GM18867 (cell line): ENCODE measurements at regions not wholly inside any gene's neighbourhood (a gene's known extent, or its start where the extent isn't known, plus 50 kb on each side); places are given as distances from the start of the nearest gene placed in this dataset.

Source experiments
- ATAC-seq: cut with Tn5 transposase; IDR thresholded peaks from one replicate; pipeline ENCODE4 v1.9.1; 2021; ENCODE audit warnings: mild to moderate bottlenecking, moderate library complexity; ENCODE audit not compliant: unreplicated experiment

DNA sequence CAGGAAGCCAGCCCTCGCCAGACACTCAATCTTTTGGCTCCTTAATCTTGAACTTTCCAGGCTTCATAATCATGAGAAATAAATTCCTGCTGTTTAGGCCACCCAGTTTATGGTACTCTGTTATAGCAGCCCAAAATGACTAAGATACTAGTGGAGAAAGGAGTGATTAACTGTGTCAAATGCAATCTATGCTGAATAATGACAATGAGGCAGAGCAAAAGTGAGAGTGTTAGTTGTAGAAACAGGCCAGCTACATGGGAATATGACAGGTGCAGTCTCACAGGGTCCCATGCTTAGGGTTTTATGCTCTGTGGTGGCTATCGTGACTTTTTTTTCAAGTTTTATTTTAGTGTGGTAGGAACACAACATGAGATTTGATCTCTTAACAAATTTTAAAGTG is 888.8 kb downstream of the TTLL7 start:
- ATAC-seq: no peak

DNA sequence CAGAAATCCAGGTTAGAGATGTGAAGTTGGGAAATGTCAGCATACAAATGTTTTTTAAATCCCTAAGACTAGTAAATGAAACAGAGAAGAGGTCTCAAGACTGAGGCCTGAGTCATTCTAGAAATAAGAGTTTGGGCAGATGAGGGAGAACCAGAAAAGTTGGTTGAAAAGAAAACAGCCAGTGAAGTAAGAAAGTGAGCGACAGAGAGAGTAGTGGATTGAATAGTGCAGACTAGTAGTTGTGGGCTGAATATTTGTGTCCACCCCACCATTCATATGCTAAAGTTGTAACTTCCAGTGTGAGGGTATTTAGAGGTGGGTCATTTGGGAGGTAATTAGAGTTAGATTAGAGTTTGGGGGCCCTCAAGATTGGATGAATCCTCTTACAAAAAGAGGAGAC is 889.2 kb downstream of the TTLL7 start:
- ATAC-seq: no peak

DNA sequence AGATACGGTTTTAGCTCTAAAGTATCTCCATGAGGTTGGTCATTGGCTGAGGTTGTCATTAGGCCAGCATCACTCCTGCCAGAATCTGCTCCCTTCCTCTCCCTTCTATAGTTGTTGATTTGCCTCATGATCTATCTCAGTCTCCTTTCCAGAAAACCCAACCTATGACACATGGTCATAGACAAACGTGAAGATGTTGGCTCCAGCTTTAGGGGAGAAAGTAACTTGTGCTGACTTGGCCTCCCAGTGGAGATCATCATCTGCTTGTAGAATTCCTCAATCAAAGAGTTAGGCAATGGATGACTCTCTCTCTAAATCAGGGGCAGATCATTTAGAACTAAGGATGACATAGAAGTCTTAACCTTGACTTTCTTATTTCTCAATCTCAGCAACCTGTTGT is 894.4 kb downstream of the TTLL7 start:
- ATAC-seq: no peak

DNA sequence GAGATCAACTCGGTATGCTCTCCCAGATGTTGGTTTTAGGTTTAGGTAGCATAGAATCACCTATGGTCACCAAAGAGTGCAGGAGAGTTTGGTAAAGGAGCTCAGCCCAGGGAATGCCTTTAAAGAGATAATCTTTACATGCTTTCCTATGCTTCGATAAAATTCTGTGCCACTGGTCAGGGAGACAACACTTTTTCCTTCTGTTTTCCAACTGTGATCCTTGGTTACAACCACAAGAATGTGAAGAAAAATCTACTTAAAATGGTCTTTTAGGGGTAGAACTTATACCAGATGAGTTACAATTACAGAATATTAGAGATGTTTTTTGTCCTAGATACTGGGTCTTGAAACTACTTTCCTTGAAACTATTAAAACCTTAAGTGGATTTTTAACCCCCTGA is 895.6 kb downstream of the TTLL7 start:
- no peak for ATAC-seq

DNA sequence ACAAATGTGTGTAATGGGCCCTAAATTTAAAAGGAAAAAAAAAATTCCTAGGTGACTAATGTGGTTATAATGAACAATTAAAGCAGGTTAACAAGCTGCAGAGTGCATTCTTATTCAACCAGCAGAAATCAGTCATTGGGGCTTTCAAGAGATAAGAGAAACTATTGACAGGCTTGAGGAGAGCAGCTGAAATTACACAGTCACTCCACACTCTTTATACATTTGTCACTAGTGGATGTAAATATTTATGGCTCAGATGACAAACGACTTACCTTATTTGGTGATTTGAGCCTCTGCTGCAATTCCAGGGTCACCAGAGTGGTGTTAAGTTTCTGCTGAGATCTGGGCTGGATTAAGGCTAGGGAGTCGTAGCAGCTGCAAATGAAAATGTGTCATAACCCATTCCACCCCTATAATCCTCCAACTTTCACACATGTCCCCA is 896.3 kb downstream of the TTLL7 start:
- ATAC-seq: no peak

DNA sequence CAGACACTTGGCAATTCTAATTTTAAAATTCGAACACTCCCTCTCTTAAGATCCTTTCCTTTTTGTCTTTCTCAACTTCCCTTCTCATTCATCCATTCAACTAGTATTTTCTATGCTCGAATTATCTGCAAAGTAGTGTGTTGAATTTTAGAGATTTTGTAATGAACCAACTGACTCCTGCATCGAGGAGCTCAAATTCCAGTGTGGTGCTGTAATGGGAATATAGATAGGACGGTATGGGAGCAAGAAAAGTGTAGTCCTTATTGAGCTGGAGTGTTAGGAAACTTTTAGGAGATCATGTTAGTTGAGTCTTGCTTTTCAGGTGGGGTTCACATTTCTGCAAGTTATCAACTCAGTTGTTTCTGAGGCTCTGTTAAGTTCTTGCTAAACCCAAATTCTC is 897.5 kb downstream of the TTLL7 start:
- no peak for ATAC-seq

DNA sequence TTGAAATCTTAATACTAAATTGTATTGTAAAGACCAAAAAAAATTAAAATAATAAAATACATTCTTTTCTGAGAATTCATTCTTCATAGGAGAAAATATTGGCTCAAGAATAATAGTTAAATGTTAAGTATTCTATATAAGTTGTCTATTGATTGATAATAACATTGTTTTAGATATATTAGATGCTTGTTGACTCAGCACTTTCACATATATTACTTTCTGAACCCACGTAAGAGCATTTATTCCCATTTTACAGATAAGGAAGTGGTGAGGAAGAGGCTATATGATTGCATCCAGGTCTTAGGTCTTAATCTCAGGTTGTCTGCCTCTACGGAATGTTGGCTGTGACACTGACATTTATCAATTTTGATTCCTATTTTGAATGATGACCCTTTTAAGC is 898.8 kb downstream of the TTLL7 start:
- no peak for ATAC-seq

DNA sequence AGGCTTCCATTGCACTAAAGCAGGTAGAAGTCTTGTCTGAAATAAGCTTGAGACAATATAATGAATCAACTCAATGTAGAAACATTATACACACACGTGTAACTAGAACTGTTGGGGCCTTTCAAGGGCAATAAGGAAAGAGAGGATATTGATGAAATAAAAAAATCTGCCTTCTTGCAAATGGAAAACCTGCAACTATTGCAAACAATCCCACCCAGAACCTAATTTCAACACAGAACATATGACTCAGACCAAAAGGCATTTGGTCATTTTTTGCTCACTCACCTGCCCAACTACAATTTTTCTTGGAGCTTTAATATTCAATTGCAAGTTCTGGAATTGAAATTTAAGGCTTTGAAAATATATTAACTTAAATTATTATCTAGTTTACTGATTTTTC is 900.1 kb downstream of the TTLL7 start:
- no peak for ATAC-seq

DNA sequence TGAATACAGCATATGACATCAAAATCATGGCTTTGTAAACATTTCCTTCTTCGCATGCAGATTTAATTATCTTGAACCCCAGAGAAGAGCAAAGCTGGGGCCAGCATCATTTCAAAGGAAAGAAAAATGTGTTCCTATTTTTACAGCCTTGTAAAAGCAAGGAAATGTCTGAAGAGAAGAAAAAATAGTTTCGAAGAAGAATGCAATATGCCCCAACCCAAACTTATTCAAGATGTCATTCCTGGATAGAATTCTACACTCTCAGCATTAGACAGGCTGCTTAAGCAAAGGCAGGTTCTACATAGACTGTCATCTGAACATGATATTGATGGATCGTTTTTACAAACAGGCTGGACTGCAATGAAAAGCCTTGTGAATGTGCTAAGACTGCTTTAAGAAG is 900.8 kb downstream of the TTLL7 start:
- ATAC-seq: no peak

DNA sequence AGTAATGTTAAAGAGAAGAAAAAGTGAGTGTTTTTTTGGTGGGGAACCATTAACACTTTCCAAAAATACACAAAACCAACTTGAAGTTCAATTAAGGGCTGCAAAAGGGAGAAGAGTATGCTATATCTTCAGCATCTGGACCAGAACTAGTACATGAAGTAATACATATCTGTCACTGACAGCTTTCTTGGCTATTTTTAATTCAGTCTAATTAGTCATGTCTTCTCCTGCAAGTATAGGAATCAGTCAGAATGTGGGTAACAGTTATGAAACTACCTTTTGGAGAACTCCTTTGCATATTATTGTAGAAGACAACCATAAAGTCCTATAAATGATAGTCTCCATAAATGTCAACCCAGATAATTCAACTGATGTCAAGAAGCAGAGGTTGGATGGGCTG is 901.2 kb downstream of the TTLL7 start:
- no peak for ATAC-seq

DNA sequence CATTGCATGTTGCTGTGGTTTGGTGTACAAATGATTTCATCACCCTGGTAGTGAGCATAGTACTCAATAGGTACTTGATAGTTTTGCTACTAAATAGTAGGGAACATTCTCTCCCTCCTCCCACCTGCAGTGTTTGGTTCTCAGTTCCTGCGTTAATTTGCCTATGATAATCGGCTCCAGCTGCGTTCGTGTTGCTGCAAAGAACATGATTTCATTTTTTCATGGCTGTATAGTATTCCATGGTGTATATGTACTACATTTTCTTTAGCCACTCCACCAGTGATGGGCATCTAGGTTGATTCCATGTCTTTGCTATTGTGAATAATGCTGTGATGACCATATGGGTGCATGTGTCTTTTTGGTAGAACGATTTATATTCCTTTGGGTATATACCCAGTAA is 903.4 kb downstream of the TTLL7 start:
- ATAC-seq: no peak

DNA sequence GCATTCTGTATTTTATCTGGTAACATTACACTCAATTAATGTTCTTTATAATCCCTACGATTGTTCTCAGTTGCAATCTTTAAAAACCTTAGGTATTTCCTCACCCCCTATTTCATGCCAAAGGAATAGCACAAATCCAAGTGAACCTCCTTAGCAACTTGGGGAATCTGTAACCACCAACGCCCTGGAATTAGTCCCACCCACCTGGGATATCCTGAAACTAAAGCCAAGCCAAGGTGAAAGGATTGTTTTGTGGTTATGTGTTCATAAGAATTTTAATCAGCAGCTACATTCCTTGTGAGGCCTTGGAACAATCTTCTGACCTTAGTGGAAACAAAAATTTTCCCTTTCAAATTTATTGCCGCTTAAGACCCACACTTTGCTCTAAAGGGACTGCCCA is 908.7 kb downstream of the TTLL7 start:
- no peak for ATAC-seq

DNA sequence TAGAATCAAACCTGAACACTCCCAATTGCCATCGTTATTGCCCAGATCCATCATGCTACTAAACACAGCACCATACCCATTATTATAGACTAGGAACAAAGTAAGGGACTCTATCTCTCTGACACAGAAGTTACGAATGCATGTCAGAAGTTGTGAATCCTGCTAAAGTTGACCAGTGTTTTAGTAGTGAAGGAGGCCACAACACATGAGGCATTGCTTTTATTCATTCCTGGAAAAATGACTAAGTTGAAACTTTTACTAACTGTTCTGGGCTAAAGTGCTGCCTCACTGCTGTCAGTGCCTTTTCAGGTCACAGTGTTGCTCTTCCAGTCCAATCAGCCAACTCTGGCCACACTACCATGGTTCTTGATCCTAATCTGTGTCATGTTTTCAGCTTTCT is 911.1 kb downstream of the TTLL7 start:
- ATAC-seq: no peak

DNA sequence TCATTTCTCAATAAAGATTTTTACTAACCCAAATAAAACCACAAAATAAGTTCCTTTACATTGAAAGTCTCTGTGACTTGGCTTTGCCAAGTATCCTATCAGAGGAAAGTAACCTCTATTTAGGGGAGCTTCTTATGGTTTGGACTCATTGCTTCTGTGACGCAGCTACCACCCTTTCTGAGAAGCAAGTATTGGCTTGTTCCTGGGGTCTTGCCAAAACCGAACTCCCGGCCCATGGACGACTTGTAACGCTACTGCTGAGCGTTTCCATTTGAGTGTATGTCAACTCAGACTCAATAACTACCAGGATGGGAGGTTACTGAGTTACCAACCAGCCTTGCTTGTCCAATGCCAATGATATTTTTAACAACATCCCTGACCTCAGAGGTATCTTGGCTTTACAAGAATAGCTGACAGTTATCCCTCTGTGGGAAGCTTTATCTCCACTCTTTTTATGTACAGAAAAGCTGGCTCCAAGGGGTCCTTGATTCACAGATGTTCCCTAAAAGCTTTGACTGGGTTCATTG is 911.9 kb downstream of the TTLL7 start:
- no peak for ATAC-seq

DNA sequence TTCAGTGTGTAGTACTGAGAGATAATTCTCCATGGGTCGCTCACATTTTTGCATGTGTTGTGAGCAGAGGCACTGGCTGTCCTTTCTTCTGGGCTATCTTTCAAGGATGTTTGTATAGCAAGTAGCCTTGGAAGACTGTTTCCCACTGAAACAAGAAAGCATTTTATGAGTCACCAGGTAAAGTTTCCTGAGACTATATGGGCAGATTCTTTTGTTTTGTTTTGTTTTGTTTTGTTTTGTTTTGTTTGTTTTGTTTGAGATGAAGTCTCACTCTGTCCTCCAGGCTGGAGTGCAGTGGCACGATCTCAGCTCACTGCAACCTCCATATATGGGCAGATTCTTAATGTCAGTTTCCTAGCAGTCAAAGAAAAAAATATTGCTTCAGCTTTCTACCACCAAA is 912.6 kb downstream of the TTLL7 start:
- ATAC-seq: no peak

DNA sequence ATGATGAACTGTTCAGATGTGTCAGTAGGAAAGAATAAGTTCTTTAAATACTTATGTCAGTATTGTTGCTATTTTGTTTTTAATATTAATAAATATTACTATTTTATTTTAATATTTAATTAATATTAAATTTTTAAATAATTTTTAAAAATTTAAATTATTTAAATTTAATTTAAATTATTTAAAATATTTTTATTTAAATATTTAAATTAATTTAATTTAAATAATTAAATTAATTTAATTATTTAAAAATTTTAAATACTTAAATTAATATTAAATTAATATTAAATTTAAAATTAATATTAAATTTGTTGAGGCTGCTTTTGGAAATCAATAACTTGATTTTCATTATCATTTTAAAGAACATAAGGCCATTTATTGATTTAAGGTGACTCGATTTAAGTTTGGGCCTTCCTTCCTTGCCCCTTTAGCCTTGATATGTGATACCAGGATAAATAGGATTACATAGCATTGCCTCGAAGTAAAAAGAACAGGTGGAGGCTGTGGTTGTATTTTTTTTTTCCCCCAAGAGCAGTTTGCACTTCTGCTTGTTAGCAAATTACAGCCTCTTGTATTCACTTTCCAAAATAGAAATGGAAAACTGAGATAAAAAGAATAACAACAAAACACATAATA is 915.2 kb downstream of the TTLL7 start:
- no peak for ATAC-seq

DNA sequence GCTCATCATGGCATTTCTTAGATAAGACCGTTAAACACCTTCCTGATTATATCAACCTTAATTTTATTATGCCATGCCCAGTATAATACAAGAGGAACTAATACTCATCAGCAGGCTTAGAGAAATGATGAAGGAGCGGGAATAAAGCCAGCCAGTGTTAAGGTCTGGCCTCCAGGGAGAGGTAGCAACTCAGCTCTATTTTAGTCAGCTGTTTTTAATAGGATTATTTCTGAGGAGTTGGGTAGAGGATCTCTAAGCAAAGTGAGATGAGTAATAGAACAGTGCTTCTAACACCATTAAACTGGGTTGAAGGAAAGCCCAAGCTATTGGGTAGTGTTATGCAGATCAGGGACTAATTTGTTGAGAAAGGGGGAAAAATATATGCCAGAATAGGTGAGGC is 921.5 kb downstream of the TTLL7 start:
- ATAC-seq: no peak

DNA sequence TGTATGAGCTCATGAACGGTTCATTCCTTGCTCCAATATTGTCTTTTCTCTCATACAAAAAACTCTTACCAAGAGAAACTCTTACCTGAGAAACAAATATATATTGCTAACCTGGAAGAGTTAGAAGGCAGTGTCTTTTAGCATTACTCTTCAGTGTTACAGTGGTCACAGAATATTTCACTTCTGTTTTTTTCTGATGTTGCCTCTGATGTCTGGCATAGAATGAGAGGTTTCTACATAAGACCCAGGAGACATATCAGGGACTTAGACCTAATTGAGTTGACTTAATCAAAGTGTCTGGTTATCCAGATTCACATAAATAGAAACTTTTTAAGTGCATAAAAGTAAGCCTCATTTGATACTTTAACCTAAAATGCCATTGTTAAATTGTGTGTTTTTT is 923.8 kb downstream of the TTLL7 start:
- ATAC-seq: no peak

DNA sequence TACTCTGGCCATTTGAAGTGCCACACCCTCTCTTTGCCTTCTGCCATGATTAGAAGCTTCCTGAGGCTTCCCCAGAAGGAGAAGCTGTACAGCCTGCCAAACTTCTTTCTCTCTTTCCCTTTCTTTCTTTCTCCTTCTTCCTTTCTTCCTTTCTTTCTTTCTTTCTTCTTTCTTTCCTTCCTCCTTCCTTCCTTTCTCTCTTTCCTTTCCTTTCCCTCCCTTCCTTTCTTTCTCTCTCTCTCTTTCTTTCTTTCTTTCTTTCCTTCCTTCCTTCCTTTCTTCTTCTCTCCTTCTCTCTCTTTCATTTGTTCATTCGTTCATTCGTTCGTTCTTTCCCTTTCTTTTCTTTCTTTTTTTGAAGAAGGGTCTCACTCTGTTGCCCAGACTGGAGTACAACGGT is 931.0 kb downstream of the TTLL7 start:
- no peak for ATAC-seq

DNA sequence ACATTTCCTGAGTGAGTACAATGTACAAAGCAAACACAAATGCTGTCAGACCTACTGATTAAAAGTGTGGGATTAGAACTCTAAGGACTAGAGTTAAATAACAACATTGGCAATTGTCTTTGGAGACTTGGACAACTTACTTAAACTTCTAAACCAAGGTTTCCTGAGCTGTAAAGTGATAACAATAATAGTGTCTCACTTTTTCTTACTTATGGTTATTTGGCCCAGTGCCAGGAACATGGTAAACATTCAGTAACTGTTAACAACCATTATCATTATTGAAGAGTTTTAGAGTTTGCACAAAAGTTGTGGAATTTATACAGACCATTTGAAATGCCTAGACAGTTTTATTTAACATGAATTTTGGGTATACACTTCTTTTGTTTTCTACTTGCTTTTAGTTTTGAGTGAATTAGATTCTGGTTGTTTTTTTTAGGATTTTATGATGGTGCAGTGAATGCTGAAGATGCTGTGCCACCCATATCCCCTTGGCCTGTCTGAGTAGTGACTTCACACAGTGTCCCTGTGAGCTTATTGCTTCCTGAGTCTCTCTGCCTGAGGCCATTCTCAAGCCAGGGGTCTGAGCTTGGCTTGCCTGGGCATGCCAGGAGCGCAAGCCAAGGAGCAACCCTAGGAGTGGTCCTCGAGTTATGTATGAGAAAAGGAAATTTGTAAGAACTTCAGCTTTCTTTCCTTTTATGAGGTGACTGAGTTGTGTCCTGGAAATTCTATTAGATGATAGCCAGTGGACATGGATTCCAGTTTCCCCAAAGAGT is 932.8 kb downstream of the TTLL7 start:
- no peak for ATAC-seq

DNA sequence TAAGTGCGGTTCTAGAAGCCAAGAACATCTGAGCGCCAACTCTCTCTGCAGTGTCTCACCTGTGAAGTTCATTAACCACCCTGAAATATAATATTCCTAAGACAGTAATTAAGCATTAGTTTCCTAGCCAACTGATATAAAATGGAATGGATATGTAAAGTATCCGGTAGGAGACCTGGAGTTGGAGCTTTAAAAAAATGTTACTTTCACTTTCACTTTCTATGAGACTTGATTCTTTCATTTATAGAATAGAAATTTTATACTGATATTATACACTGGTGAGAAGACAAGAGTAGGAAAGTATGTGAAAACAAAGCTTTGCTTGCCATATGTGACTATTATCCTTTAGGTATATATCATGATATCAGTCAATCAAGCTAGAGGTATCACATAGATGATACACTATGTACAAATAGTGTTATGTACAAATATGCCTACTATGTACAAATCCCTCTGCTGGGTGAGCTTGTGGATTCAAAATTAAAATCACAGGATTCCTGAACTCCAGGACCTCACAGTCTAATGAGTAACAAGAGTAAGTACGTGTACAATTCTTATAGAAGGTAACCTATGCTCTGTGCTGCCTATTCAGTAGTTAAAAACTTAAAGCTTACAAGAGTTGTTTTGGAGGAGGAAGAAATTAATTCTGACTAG is 934.2 kb downstream of the TTLL7 start:
- ATAC-seq: no peak
